DND-41 (cell line): ENCODE measurements at regions not wholly inside any gene's neighbourhood (a gene's known extent, or its start where the extent isn't known, plus 50 kb on each side); places are given as distances from the start of the nearest gene placed in this dataset.

Experiments used
- ATAC-seq: fragments of 200-7000 bp; cut with Tn5 transposase; 3 replicates; pipeline ENCODE4 v1.9.1; 2021; ENCODE audit warnings: low read depth; ENCODE audit not compliant: insufficient read depth
- DNase-seq: peaks from one replicate; pipeline ENCODE4 v3.0.0-alpha.2; 2020
- H2AFZ ChIP-seq: 2 replicates; pipeline ENCODE4 v1.6.0; 2012; ENCODE audit warnings: low read depth, low read length
- H3K27ac ChIP-seq: 2 replicates; pipeline ENCODE4 v1.5.1; 2012; ENCODE audit warnings: low read length, inconsistent platforms
- H3K27me3 ChIP-seq: fragments of 200-600 bp; sonication (generic); 2 replicates; pipeline ENCODE4 v1.6.0; 2012; ENCODE audit warnings: low read length, mild to moderate bottlenecking, inconsistent platforms; ENCODE audit not compliant: insufficient read depth, poor library complexity
- H3K36me3 ChIP-seq: 2 replicates; pipeline ENCODE4 v1.5.1; 2012; ENCODE audit warnings: low read length, inconsistent platforms; ENCODE audit not compliant: insufficient read depth
- H3K4me1 ChIP-seq: 2 replicates; pipeline ENCODE4 v1.5.1; 2012; ENCODE audit warnings: mild to moderate bottlenecking, low read length; ENCODE audit not compliant: insufficient read depth
- H3K4me2 ChIP-seq: 2 replicates; pipeline ENCODE4 v1.6.0; 2012; ENCODE audit warnings: mild to moderate bottlenecking, moderate library complexity, low read length, inconsistent platforms; ENCODE audit not compliant: insufficient read depth
- H3K4me3 ChIP-seq, 2 experiments: fragments of 200-600 bp in 1 of 2; shearing (Covaris generic) in 1 of 2; 2 replicates each; pipeline ENCODE4 v1.5.1; 2012 to 2016; ENCODE audit warnings: inconsistent platforms in 2 of 2, low read length in 2 of 2, mild to moderate bottlenecking in 2 of 2, low read depth in 1 of 2, moderate library complexity in 1 of 2
- H3K79me2 ChIP-seq: 2 replicates; pipeline ENCODE4 v1.6.0; 2012; ENCODE audit warnings: low read length, inconsistent platforms; ENCODE audit not compliant: insufficient read depth
- H3K9ac ChIP-seq: 2 replicates; pipeline ENCODE4 v1.6.0; 2012; ENCODE audit warnings: low read depth, mild to moderate bottlenecking, inconsistent platforms, low read length, moderate library complexity
- H3K9me3 ChIP-seq: 2 replicates; pipeline ENCODE4 v1.5.1; 2012; ENCODE audit warnings: low read length, moderate library complexity, mild to moderate bottlenecking, inconsistent platforms; ENCODE audit not compliant: insufficient read depth, severe bottlenecking
- H4K20me1 ChIP-seq: 2 replicates; pipeline ENCODE4 v1.6.0; 2012; ENCODE audit warnings: low read length; ENCODE audit not compliant: insufficient read depth
- CTCF ChIP-seq: IDR thresholded peaks from 2 replicates; pipeline ENCODE4 v1.5.1; 2012; ENCODE audit warnings: borderline replicate concordance, low read length, moderate library complexity, mild to moderate bottlenecking; ENCODE audit not compliant: poor library complexity, severe bottlenecking; ENCODE audit errors: extremely low read depth
- EZH2 ChIP-seq: IDR thresholded peaks from 3 replicates; pipeline ENCODE4 v1.6.1; 2012; ENCODE audit warnings: borderline replicate concordance, low read depth, mild to moderate bottlenecking, moderate library complexity, low read length, inconsistent platforms; ENCODE audit not compliant: severe bottlenecking

GRCh38 chr4:57360681-57361080 is 250.5 kb upstream of the IGFBP7 start:
- no peak for DNase-seq
- no peak overlapping the region for H2AFZ ChIP-seq

GRCh38 chr4:57355101-57355665 is 245.0 kb upstream of the IGFBP7 start:
- Histone ChIP-seq H3K36me3 (no peaks in the 10 kb centered on the region), H3K79me2 (no peaks in the 10 kb centered on the region), H3K4me3 (no peak overlapping the region), H3K4me2 (no peak overlapping the region), H3K27ac (no peak overlapping the region), H2AFZ (no peak overlapping the region), H4K20me1 (no peaks in the 10 kb centered on the region), H3K4me1 (no peaks in the 10 kb centered on the region), H3K27me3 (no peaks in the 10 kb centered on the region), H3K9me3 (no peaks in the 10 kb centered on the region), H3K9ac (no peak overlapping the region)
- no peak for TF ChIP-seq EZH2
- TF ChIP-seq CTCF, result no peak
- DNase-seq, result no peak
- no peak for ATAC-seq

More at GRCh38 chr4:57360681-57361080, 250.5 kb upstream of the IGFBP7 start:
- Histone ChIP-seq H3K79me2 (no peaks in the 10 kb centered on the region), H3K27me3 (no peaks in the 10 kb centered on the region), H3K4me1 (no peaks in the 10 kb centered on the region), H3K4me2 (no peak overlapping the region), H3K36me3 (no peaks in the 10 kb centered on the region), H3K9ac (no peak overlapping the region), H3K9me3 (no peaks in the 10 kb centered on the region), H3K27ac (no peak overlapping the region), H4K20me1 (no peaks in the 10 kb centered on the region), H3K4me3 (no peak overlapping the region)
- ATAC-seq, result no peak
- no peak for TF ChIP-seq EZH2
- TF ChIP-seq CTCF, result no peak

DNA sequence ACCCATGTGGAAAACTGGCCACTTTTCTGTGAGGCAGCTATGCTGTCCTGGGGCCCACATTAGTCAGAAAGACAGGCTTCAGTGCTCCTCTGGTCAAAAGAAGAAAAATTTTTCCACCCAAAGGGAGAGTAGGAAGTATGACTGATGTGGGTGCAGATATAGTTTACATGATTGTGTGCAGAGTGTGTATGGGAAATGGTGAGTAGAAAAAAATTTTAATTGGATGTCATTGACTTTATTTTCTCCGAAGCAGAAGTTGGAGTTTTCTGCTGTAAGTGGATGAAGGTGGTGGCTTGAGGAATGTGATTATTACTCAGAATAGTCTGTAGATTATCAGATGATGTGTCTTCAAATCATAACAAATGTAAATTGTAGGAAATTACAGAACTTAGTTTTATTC is 241.5 kb upstream of the IGFBP7 start:
- no peak for ATAC-seq
- Histone ChIP-seq H3K27ac (no peak overlapping the region), H3K36me3 (no peaks in the 10 kb centered on the region), H3K27me3 (no peaks in the 10 kb centered on the region), H3K4me1 (no peaks in the 10 kb centered on the region), H2AFZ (no peak overlapping the region), H3K4me3 (no peak overlapping the region), H4K20me1 (no peaks in the 10 kb centered on the region), H3K4me2 (no peak overlapping the region), H3K9me3 (no peaks in the 10 kb centered on the region), H3K9ac (no peak overlapping the region), H3K79me2 (no peaks in the 10 kb centered on the region)
- TF ChIP-seq CTCF (no peak), EZH2 (no peak)
- no peak for DNase-seq

- Histone ChIP-seq H3K9ac (no peak overlapping the region), H2AFZ (no peak overlapping the region), H3K4me1 (no peaks in the 10 kb centered on the region), H4K20me1 (no peaks in the 10 kb centered on the region), H3K4me2 (no peak overlapping the region), H3K9me3 (no peaks in the 10 kb centered on the region), H3K4me3 (no peak overlapping the region), H3K27ac (no peak overlapping the region), H3K79me2 (no peaks in the 10 kb centered on the region), H3K36me3 (no peaks in the 10 kb centered on the region), H3K27me3 (no peaks in the 10 kb centered on the region)
- no peak for TF ChIP-seq EZH2
- no peak for TF ChIP-seq CTCF
- DNase-seq, result no peak
- no peak for ATAC-seq
Measured at GRCh38 chr4:57344296-57344695, 234.1 kb upstream of the IGFBP7 start.
